Pancreas (tissue), 10 donors: ENCODE measurements at regions not wholly inside any gene's neighbourhood (a gene's known extent, or its start where the extent isn't known, plus 50 kb on each side); places are given as distances from the start of the nearest gene placed in this dataset.
A peak's percentile ranks its signal among the peaks of the same experiment; 100 is the strongest.

ENCODE experiments used
- ATAC-seq, 4 donors: fragments of 200-7000 bp; cut with Tn5 transposase; one replicate each; pipeline versions ENCODE4 v1.8.0 to v1.9.1; 2020; ENCODE audit warnings: mild to moderate bottlenecking in 4 of 4, moderate library complexity in 4 of 4
- DNase-seq, 6 donors: peaks; one replicate each; pipeline ENCODE4 v3.0.0-alpha.2; 2020
- FAIRE-seq: peaks from 2 replicates; lab custom pipeline; 2012; peaks lifted over from hg19 to GRCh38; lab: Jason Lieb, UNC
- H3K27ac ChIP-seq, 4 donors: fragments of 200-600 bp; sonication (generic); 1 replicate in 3 of 4; 2 replicates in 1 of 4; pipeline versions ENCODE4 v1.5.0 to v1.8.0; 2020
- H3K27me3 ChIP-seq, 4 donors: fragments of 200-600 bp; one replicate each; pipeline ENCODE4 v1.8.0; 2021
- H3K36me3 ChIP-seq, 3 donors: fragments of 200-600 bp; sonication (generic) in 1 of 3; one replicate each; pipeline versions ENCODE4 v1.5.0 to v1.8.0; 2020 to 2021
- H3K4me1 ChIP-seq, 3 donors: fragments of 200-600 bp; one replicate each; pipeline ENCODE4 v1.8.0; 2021
- H3K4me3 ChIP-seq, 4 donors: fragments of 200-600 bp; sonication (generic) in 2 of 4; one replicate each; pipeline versions ENCODE4 v1.5.0 to v1.8.0; 2020 to 2021
- H3K9me3 ChIP-seq, 4 donors: fragments of 200-600 bp; one replicate each; pipeline ENCODE4 v1.8.0; 2021
- CTCF ChIP-seq, 4 donors: fragments of 200-600 bp; sonication (generic) in 3 of 4; IDR thresholded peaks; one replicate each; pipeline versions ENCODE4 v1.5.0 to v1.8.0; 2021; ENCODE audit warnings: antibody characterized with exemption in 4 of 4
- WGBS, 2 donors: extraction: QIAGEN DNeasy Blood & Tissue Kit; methylation state at CpG; one replicate each; pipeline ENCODE4 v1.1.7; 2013; 5-methylcytosine and 5-hydroxymethylcytosine counted together
- intact Hi-C, 3 donors: fragments of 100-400 bp; cut with DNase I; formaldehyde crosslinking; loops; one replicate each; pipeline versions ENCODE4 v1.11.1 to v1.14.2; 2022
- donor health status: healthy with polysubstance abuse.
- donor health status: DM: no; HTN: no; CAD: no; lungs with moderate emphysema.
- donor health status: DM: no; HTN: no; CAD: no.
- donor health status: control.
- donor health status: control.
- donor health status: Bipolar disorder and iron deficiency.
- donor health status: DM: yes; HTN: yes; CAD: no.
- donor health status: DM: no; HTN: no; CAD: no.
- donor health status: DM: no; HTN: no; CAD: no.
- donor health status: DM: yes; HTN: yes; CAD: no.

GRCh38 chr4:77385124-77385969 lies 220.3 kb upstream of the CXCL13 start:
- WGBS, 2 donors: 2 to 7% methylated on average over 4 of the region's 4 CpGs
- intact Hi-C loops: loop anchor here in 2 of 3 donors (10.0 kb wide), 4 partner anchors 49 to 309 kb away; partner anchors contain the start of gene CXCL13 (in 1 of the 2)
- H3K4me3 ChIP-seq: no peak overlapping the region
- TF ChIP-seq CTCF (IDR thresholded peaks at IDR 0.05): peak; percentile 64 to 82 (median 77)
- no peaks in the 10 kb centered on the region for H3K4me1 ChIP-seq
- no peak overlapping the region for H3K27ac ChIP-seq
- H3K27me3 ChIP-seq: no peaks in the 10 kb centered on the region
- FAIRE-seq (no peak), DNase-seq (peak; percentile 32 to 77 (median 44)), ATAC-seq (peak; percentile 82 to 99 (median 96))
- no peaks in the 10 kb centered on the region for H3K36me3 ChIP-seq
- H3K9me3 ChIP-seq: no peaks in the 10 kb centered on the region

- WGBS, 2 donors: 69 to 83% methylated on average over 5 of the region's 5 CpGs
- FAIRE-seq (no peak), ATAC-seq (no peak), DNase-seq (no peak)
- Histone ChIP-seq H3K4me3 (no peak overlapping the region), H3K27me3 (no peaks in the 10 kb centered on the region), H3K4me1 (no peaks in the 10 kb centered on the region), H3K9me3 (no peaks in the 10 kb centered on the region), H3K36me3 (no peaks in the 10 kb centered on the region), H3K27ac (no peak overlapping the region)
- intact Hi-C loops: no loop called here
- TF ChIP-seq CTCF (IDR thresholded peaks at IDR 0.05): no peak
These were observed 211.6 kb upstream of the CXCL13 start for GRCh38 chr4:77393996-77394395.

GRCh38 chr4:77395481-77395880 lies 210.1 kb upstream of the CXCL13 start:
- Histone ChIP-seq H3K9me3 (no peaks in the 10 kb centered on the region), H3K4me3 (no peak overlapping the region), H3K4me1 (no peaks in the 10 kb centered on the region), H3K27ac (no peak overlapping the region), H3K36me3 (no peaks in the 10 kb centered on the region), H3K27me3 (no peaks in the 10 kb centered on the region)
- 51 to 65% methylated on average over 1 of the region's 1 CpG for WGBS, 2 donors
- intact Hi-C loops: no loop called here
- no peak for TF ChIP-seq CTCF (IDR thresholded peaks at IDR 0.05)
- DNase-seq (no peak), FAIRE-seq (no peak), ATAC-seq (no peak)

- Histone ChIP-seq H3K36me3 (no peaks in the 10 kb centered on the region), H3K4me3 (no peak overlapping the region), H3K9me3 (no peaks in the 10 kb centered on the region), H3K27me3 (no peaks in the 10 kb centered on the region), H3K4me1 (no peaks in the 10 kb centered on the region), H3K27ac (no peak overlapping the region)
- ATAC-seq (no peak), FAIRE-seq (no peak), DNase-seq (no peak)
- intact Hi-C loops: no loop called here
- TF ChIP-seq CTCF (IDR thresholded peaks at IDR 0.05): no peak
- whole genome bisulfite sequencing, 2 donors: 92 to 93% methylated on average over 1 of the region's 1 CpG
These were observed 207.4 kb upstream of the CXCL13 start for GRCh38 chr4:77398256-77398655.

- Histone ChIP-seq H3K27me3 (no peaks in the 10 kb centered on the region), H3K4me1 (no peaks in the 10 kb centered on the region), H3K36me3 (no peaks in the 10 kb centered on the region), H3K9me3 (no peaks in the 10 kb centered on the region), H3K4me3 (no peak overlapping the region), H3K27ac (no peak overlapping the region)
- FAIRE-seq (no peak), DNase-seq (no peak), ATAC-seq (no peak)
- no peak for TF ChIP-seq CTCF (IDR thresholded peaks at IDR 0.05)
- intact Hi-C loops: no loop called here
These were observed 205.8 kb upstream of the CXCL13 start for GRCh38 chr4:77399831-77400230.
